Neural cell (in vitro differentiated cells): ENCODE measurements at regions not wholly inside any gene's neighbourhood (a gene's known extent, or its start where the extent isn't known, plus 50 kb on each side); places are given as distances from the start of the nearest gene placed in this dataset.

Experiments used
- H2AFZ ChIP-seq: fragments of 200-600, 300-800 bp; sonication (generic), shearing (Covaris generic); 2 replicates; pipeline ENCODE4 v1.6.0; 2014; ENCODE audit warnings: low read depth, mild to moderate bottlenecking, antibody characterized with exemption, low read length, moderate library complexity
- H3F3A ChIP-seq: fragments of 200-600 bp; shearing (Covaris generic); 2 replicates; pipeline ENCODE4 v1.6.1; 2016; ENCODE audit warnings: mild to moderate bottlenecking, moderate library complexity, mixed read lengths, antibody characterized with exemption, low read length; ENCODE audit not compliant: insufficient read depth, poor library complexity, severe bottlenecking
- H3K27ac ChIP-seq: fragments of 200-600, 300-800 bp; sonication (generic), shearing (Covaris generic); 2 replicates; pipeline ENCODE4 v1.5.1; 2014; ENCODE audit warnings: mild to moderate bottlenecking, low read length, moderate library complexity
- H3K27me3 ChIP-seq: fragments of 300-800, 200-600 bp; sonication (generic), shearing (Covaris generic); 2 replicates; pipeline ENCODE4 v1.6.0; 2014; ENCODE audit warnings: mild to moderate bottlenecking, low read depth, low read length, moderate library complexity; ENCODE audit not compliant: insufficient read depth
- H3K36me3 ChIP-seq: fragments of 300-800, 200-600 bp; sonication (generic), shearing (Covaris generic); 2 replicates; pipeline ENCODE4 v1.5.1; 2014; ENCODE audit warnings: mild to moderate bottlenecking, antibody characterized with exemption, low read length, moderate library complexity; ENCODE audit not compliant: insufficient read depth
- H3K4me2 ChIP-seq: fragments of 300-800, 200-600 bp; sonication (generic), shearing (Covaris generic); 2 replicates; pipeline ENCODE4 v1.6.0; 2014; ENCODE audit warnings: mild to moderate bottlenecking, low read length
- H3K4me3 ChIP-seq: fragments of 300-800, 200-600 bp; sonication (generic), shearing (Covaris generic); 2 replicates; pipeline ENCODE4 v1.5.1; 2014; ENCODE audit warnings: mild to moderate bottlenecking, low read length, moderate library complexity
- H3K79me2 ChIP-seq: fragments of 200-600 bp; shearing (Covaris generic); replicated peaks from 2 replicates; pipeline ENCODE4 v1.6.0; 2014; ENCODE audit warnings: mild to moderate bottlenecking, low read length, moderate library complexity; ENCODE audit not compliant: insufficient read depth
- H3K9ac ChIP-seq: fragments of 300-800, 200-600 bp; sonication (generic), shearing (Covaris generic); 2 replicates; pipeline ENCODE4 v1.6.1; 2016; ENCODE audit warnings: mild to moderate bottlenecking, low read length, mixed read lengths
- H3K9me2 ChIP-seq: fragments of 200-600 bp; shearing (Covaris generic); 2 replicates; pipeline ENCODE4 v1.6.1; 2016; ENCODE audit warnings: mild to moderate bottlenecking, low read length, mixed read lengths; ENCODE audit not compliant: insufficient read depth
- H3K9me3 ChIP-seq: fragments of 200-600, 300-800 bp; sonication (generic), shearing (Covaris generic); 2 replicates; pipeline ENCODE4 v1.6.1; 2016; ENCODE audit warnings: mild to moderate bottlenecking, mixed run types, low read length, moderate library complexity, mixed read lengths
- H4K20me1 ChIP-seq: fragments of 200-600 bp; shearing (Covaris generic); 2 replicates; pipeline ENCODE4 v1.6.1; 2016; ENCODE audit warnings: mild to moderate bottlenecking, mixed run types; ENCODE audit not compliant: insufficient read depth
- CTCF ChIP-seq: fragments of 450-650 bp; IDR thresholded peaks from 2 replicates; pipeline ENCODE4 v1.5.1; 2014; ENCODE audit warnings: antibody characterized with exemption, mild to moderate bottlenecking, moderate library complexity; ENCODE audit not compliant: poor library complexity, severe bottlenecking
- EP300 ChIP-seq: fragments of 450-650 bp; conservative IDR thresholded peaks from 2 replicates; pipeline ENCODE4 v1.6.1; 2014; ENCODE audit warnings: antibody characterized with exemption, mild to moderate bottlenecking, moderate library complexity; ENCODE audit not compliant: poor library complexity, severe bottlenecking
- EZH2 ChIP-seq: fragments of 200-600, 300-800 bp; shearing (Covaris generic), sonication (generic); IDR thresholded peaks from 2 replicates; pipeline ENCODE4 v1.6.1; 2014; ENCODE audit warnings: antibody characterized with exemption, low read length, borderline replicate concordance, mild to moderate bottlenecking; ENCODE audit not compliant: insufficient read depth, poor library complexity, severe bottlenecking
- MXI1 ChIP-seq: fragments of 450-650 bp; conservative IDR thresholded peaks from 2 replicates; pipeline ENCODE4 v1.6.1; 2014; ENCODE audit warnings: antibody characterized with exemption, mild to moderate bottlenecking; ENCODE audit not compliant: poor library complexity, severe bottlenecking
- POLR2AphosphoS5 ChIP-seq: IDR thresholded peaks from 2 replicates; pipeline ENCODE4 v1.6.1; 2012
- RAD21 ChIP-seq: fragments of 450-650 bp; conservative IDR thresholded peaks from 2 replicates; pipeline ENCODE4 v1.6.1; 2014; ENCODE audit warnings: antibody characterized with exemption, mild to moderate bottlenecking, moderate library complexity
- SMC3 ChIP-seq: fragments of 450-650 bp; conservative IDR thresholded peaks from 2 replicates; pipeline ENCODE4 v1.6.1; 2014; ENCODE audit warnings: antibody characterized with exemption, mild to moderate bottlenecking, moderate library complexity; ENCODE audit not compliant: poor library complexity
- TAF1 ChIP-seq: IDR thresholded peaks from 2 replicates; pipeline ENCODE4 v1.6.1; 2012; ENCODE audit warnings: low read depth
- TF ChIP-seq, protein P1 (sequence below): IDR thresholded peaks from 2 replicates; pipeline ENCODE4 v1.6.1; 2012; ENCODE audit warnings: borderline replicate concordance

GRCh38 chr1:91138959-91139358 lies 117.1 kb upstream of the ZNF644 start:
- Histone ChIP-seq H3K27me3 (no peaks in the 10 kb centered on the region), H2AFZ (no peak overlapping the region), H3K4me2 (no peak overlapping the region), H4K20me1 (no peaks in the 10 kb centered on the region), H3K27ac (no peak overlapping the region), H3K9me2 (no peaks in the 10 kb centered on the region), H3K9me3 (no peaks in the 10 kb centered on the region), H3K36me3 (no peaks in the 10 kb centered on the region), H3K9ac (no peak overlapping the region), H3K79me2 (no peaks in the 10 kb centered on the region), H3F3A (no peaks in the 10 kb centered on the region), H3K4me3 (no peak overlapping the region)
- no peak for TF ChIP-seq SMC3
- TF ChIP-seq CTCF: no peak
- no peak for TF ChIP-seq POLR2AphosphoS5
- no peak for TF ChIP-seq EP300
- TF ChIP-seq EZH2: no peak
- TF ChIP-seq RAD21: no peak
- TF ChIP-seq MXI1: no peak
- TF ChIP-seq, protein P1, sequence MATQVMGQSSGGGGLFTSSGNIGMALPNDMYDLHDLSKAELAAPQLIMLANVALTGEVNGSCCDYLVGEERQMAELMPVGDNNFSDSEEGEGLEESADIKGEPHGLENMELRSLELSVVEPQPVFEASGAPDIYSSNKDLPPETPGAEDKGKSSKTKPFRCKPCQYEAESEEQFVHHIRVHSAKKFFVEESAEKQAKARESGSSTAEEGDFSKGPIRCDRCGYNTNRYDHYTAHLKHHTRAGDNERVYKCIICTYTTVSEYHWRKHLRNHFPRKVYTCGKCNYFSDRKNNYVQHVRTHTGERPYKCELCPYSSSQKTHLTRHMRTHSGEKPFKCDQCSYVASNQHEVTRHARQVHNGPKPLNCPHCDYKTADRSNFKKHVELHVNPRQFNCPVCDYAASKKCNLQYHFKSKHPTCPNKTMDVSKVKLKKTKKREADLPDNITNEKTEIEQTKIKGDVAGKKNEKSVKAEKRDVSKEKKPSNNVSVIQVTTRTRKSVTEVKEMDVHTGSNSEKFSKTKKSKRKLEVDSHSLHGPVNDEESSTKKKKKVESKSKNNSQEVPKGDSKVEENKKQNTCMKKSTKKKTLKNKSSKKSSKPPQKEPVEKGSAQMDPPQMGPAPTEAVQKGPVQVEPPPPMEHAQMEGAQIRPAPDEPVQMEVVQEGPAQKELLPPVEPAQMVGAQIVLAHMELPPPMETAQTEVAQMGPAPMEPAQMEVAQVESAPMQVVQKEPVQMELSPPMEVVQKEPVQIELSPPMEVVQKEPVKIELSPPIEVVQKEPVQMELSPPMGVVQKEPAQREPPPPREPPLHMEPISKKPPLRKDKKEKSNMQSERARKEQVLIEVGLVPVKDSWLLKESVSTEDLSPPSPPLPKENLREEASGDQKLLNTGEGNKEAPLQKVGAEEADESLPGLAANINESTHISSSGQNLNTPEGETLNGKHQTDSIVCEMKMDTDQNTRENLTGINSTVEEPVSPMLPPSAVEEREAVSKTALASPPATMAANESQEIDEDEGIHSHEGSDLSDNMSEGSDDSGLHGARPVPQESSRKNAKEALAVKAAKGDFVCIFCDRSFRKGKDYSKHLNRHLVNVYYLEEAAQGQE: no peak
- no peak for TF ChIP-seq TAF1

GRCh38 chr1:91137173-91137852 lies 115.5 kb upstream of the ZNF644 start:
- no peak overlapping the region for H3K4me3 ChIP-seq
- no peak overlapping the region for H3K9ac ChIP-seq
- H3K27ac ChIP-seq: no peak overlapping the region
- H3K4me2 ChIP-seq: no peak overlapping the region
- no peaks in the 10 kb centered on the region for H3K27me3 ChIP-seq
- H2AFZ ChIP-seq: no peak overlapping the region
- H4K20me1 ChIP-seq: no peaks in the 10 kb centered on the region
- no peaks in the 10 kb centered on the region for H3K9me2 ChIP-seq
- no peaks in the 10 kb centered on the region for H3K9me3 ChIP-seq
- no peaks in the 10 kb centered on the region for H3K79me2 ChIP-seq
- H3F3A ChIP-seq: no peaks in the 10 kb centered on the region
- H3K36me3 ChIP-seq: no peaks in the 10 kb centered on the region
- TF ChIP-seq EP300 (no peak), EZH2 (no peak), MXI1 (no peak), SMC3 (no peak), POLR2AphosphoS5 (no peak), CTCF (no peak), RAD21 (no peak)
